LoVo (cell line): ENCODE measurements at regions not wholly inside any gene's neighbourhood (a gene's known extent, or its start where the extent isn't known, plus 50 kb on each side); places are given as distances from the start of the nearest gene placed in this dataset.
"Not testable (repeated sequence)": the region's sequence is repeated elsewhere in the genome, so short reads cannot be mapped to it uniquely, and the experiment has no call there.

Experiments used
- DNase-seq: peaks from one replicate; pipeline ENCODE4 v3.0.0-alpha.2; 2016; ENCODE audit warnings: low spot score

- DNase-seq, result no peak
Measured at GRCh38 chr9:90981726-90982125, 180.1 kb downstream of the SYK start.

- DNase-seq, result no peak
Measured at GRCh38 chr9:90983394-90983793, 181.8 kb downstream of the SYK start.

GRCh38 chr9:90985631-90986030 is 184.0 kb downstream of the SYK start:
- DNase-seq, result no peak

- DNase-seq, result no peak
Measured at GRCh38 chr9:90986161-90986560, 184.5 kb downstream of the SYK start.

GRCh38 chr9:90987566-90987965 is 185.9 kb downstream of the SYK start:
- no peak for DNase-seq

- no peak for DNase-seq
Measured at GRCh38 chr9:90988318-90988717, 186.7 kb downstream of the SYK start.

GRCh38 chr9:90991953-90992352 is 190.3 kb downstream of the SYK start:
- no peak for DNase-seq

- DNase-seq, result no peak
Measured at GRCh38 chr9:90995516-90995915, 193.9 kb downstream of the SYK start.

GRCh38 chr9:90996154-90997065 is 194.8 kb downstream of the SYK start:
- DNase-seq, result no peak

GRCh38 chr9:90998573-90998972 is 197.0 kb downstream of the SYK start:
- DNase-seq, result peak; percentile 47

GRCh38 chr9:90999425-91000397 is 198.1 kb downstream of the SYK start:
- no peak for DNase-seq

- DNase-seq, result peak; percentile 93
Measured at GRCh38 chr9:91001146-91001611, 199.6 kb downstream of the SYK start.

GRCh38 chr9:91004484-91004883 is 202.9 kb downstream of the SYK start:
- no peak for DNase-seq

- DNase-seq, result no peak
Measured at GRCh38 chr9:91004992-91005391, 203.4 kb downstream of the SYK start.

- DNase-seq, result no peak
Measured at GRCh38 chr9:91006046-91006445, 204.4 kb downstream of the SYK start.

- no peak for DNase-seq
Measured at GRCh38 chr9:91008568-91008967, 206.9 kb downstream of the SYK start.

- DNase-seq, result no peak
Measured at GRCh38 chr9:91011891-91012290, 210.3 kb downstream of the SYK start.

- no peak for DNase-seq
Measured at GRCh38 chr9:91012933-91013841, 211.6 kb downstream of the SYK start.

GRCh38 chr9:91017245-91017644 is 215.6 kb downstream of the SYK start:
- no peak for DNase-seq

GRCh38 chr9:91019871-91020270 is 218.3 kb downstream of the SYK start:
- not testable (repeated sequence) for DNase-seq

- DNase-seq, result not testable (repeated sequence)
Measured at GRCh38 chr9:91021656-91022055, 220.0 kb downstream of the SYK start.

- DNase-seq, result no peak
Measured at GRCh38 chr9:91023741-91024140, 222.1 kb downstream of the SYK start.
